HL-60 (cell line): ENCODE measurements at regions not wholly inside any gene's neighbourhood (a gene's known extent, or its start where the extent isn't known, plus 50 kb on each side); places are given as distances from the start of the nearest gene placed in this dataset.

ENCODE experiments used
- TF ChIP-seq, protein P1 (sequence below): IDR thresholded peaks from one replicate; pipeline ENCODE4 v1.5.1; 2011; ENCODE audit warnings: low read length, control low read depth, inconsistent platforms; ENCODE audit not compliant: insufficient read depth
- TF ChIP-seq, protein P2 (sequence below): IDR thresholded peaks from 2 replicates; pipeline ENCODE4 v1.6.1; 2012; ENCODE audit warnings: low read depth; ENCODE audit not compliant: insufficient replicate concordance

DNA sequence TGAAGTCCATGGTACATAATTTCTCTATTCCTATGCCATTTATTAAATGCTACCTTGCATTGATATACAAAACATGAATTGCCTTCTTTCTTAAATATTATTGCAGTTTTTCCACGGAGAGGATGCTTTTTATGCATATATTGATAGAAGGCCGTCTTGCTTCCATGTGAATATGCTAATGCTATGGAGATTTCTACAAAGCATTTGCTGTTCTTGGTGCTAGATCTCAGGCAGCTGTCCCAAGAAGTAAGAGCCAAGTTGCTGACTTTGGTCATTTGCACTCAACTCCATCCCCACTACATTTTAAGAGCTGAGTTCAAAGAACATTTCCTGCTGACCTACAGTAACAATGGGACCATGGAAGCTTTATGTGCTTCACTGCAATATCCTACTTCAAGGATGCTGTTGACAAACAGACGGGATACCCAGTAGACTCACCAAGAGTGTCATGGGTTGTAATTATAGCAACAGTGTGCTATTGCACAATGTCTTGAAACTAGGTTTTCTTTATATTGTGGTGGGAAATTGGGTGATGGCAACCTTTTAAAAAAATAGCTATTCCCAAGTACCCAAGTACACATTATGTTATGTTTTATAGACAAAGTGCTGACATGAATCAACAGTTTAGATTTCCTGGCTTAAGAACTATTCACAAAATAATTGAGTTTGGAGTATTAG, 1172.4 kb upstream of the PIK3C3 start:
- TF ChIP-seq, protein P1, sequence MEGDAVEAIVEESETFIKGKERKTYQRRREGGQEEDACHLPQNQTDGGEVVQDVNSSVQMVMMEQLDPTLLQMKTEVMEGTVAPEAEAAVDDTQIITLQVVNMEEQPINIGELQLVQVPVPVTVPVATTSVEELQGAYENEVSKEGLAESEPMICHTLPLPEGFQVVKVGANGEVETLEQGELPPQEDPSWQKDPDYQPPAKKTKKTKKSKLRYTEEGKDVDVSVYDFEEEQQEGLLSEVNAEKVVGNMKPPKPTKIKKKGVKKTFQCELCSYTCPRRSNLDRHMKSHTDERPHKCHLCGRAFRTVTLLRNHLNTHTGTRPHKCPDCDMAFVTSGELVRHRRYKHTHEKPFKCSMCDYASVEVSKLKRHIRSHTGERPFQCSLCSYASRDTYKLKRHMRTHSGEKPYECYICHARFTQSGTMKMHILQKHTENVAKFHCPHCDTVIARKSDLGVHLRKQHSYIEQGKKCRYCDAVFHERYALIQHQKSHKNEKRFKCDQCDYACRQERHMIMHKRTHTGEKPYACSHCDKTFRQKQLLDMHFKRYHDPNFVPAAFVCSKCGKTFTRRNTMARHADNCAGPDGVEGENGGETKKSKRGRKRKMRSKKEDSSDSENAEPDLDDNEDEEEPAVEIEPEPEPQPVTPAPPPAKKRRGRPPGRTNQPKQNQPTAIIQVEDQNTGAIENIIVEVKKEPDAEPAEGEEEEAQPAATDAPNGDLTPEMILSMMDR = no peak
- TF ChIP-seq, protein P2, sequence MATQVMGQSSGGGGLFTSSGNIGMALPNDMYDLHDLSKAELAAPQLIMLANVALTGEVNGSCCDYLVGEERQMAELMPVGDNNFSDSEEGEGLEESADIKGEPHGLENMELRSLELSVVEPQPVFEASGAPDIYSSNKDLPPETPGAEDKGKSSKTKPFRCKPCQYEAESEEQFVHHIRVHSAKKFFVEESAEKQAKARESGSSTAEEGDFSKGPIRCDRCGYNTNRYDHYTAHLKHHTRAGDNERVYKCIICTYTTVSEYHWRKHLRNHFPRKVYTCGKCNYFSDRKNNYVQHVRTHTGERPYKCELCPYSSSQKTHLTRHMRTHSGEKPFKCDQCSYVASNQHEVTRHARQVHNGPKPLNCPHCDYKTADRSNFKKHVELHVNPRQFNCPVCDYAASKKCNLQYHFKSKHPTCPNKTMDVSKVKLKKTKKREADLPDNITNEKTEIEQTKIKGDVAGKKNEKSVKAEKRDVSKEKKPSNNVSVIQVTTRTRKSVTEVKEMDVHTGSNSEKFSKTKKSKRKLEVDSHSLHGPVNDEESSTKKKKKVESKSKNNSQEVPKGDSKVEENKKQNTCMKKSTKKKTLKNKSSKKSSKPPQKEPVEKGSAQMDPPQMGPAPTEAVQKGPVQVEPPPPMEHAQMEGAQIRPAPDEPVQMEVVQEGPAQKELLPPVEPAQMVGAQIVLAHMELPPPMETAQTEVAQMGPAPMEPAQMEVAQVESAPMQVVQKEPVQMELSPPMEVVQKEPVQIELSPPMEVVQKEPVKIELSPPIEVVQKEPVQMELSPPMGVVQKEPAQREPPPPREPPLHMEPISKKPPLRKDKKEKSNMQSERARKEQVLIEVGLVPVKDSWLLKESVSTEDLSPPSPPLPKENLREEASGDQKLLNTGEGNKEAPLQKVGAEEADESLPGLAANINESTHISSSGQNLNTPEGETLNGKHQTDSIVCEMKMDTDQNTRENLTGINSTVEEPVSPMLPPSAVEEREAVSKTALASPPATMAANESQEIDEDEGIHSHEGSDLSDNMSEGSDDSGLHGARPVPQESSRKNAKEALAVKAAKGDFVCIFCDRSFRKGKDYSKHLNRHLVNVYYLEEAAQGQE = no peak
